H7 (cell line): ENCODE measurements at regions not wholly inside any gene's neighbourhood (a gene's known extent, or its start where the extent isn't known, plus 50 kb on each side); places are given as distances from the start of the nearest gene placed in this dataset.

Source experiments
- DNase-seq: peaks from one replicate; pipeline ENCODE4 v3.0.0; 2012
- H3K27me3 ChIP-seq: 2 replicates; pipeline ENCODE4 v1.6.0; 2011; ENCODE audit warnings: mild to moderate bottlenecking, low read length; ENCODE audit not compliant: control insufficient read depth, insufficient read depth
- H3K36me3 ChIP-seq: replicated peaks from 2 replicates; pipeline ENCODE4 v1.5.1; 2011; ENCODE audit warnings: low read length; ENCODE audit not compliant: control insufficient read depth, insufficient read depth
- H3K4me3 ChIP-seq: 2 replicates; pipeline ENCODE4 v1.5.1; 2011; ENCODE audit warnings: low read depth, mild to moderate bottlenecking, control low read depth, low read length, moderate library complexity; ENCODE audit not compliant: insufficient read depth

DNA sequence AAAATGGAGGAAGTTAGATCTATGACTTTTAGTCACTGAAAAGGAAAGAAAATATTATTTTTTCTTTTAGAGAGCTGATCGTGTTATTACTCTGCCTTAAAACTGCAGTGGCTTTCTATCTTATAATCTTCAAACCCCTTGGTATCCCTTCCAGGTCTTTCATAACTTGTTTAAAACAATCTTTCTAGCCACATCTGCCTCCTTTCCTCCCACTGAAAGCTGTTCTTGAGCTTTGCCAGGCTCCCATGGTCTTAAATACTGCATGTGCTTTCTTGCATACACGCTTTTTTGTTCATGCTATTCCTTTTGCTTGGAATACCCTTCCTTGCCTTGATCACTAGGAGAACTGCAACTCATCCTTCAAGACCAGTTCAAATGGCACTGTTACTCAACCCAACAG is 65.9 kb upstream of the GADD45A start:
- no peak for DNase-seq
- H3K4me3 ChIP-seq = no peak overlapping the region
- no peaks in the 10 kb centered on the region for H3K36me3 ChIP-seq
- no peaks in the 10 kb centered on the region for H3K27me3 ChIP-seq

DNA sequence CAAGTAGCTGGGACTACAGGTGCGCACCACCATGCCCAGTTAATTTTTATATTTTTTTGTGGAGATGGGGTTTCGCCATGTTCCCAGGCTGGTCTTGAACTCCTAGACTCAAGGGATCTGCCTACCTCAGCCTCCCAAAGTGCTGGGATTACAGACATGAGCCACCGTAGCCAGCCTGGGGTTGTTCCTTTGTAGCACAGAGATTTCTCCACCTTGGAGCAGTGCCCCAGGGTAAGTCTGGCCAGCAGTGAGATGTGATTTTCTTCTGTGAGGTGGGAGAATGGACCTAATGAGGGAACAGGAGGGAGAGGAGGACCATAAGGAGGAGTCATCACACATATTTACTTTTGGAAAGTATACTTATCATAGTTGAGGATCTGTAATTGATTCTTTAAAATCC is 61.1 kb upstream of the GADD45A start:
- no peak for DNase-seq
- H3K27me3 ChIP-seq = no peaks in the 10 kb centered on the region
- H3K4me3 ChIP-seq = no peak overlapping the region
- no peaks in the 10 kb centered on the region for H3K36me3 ChIP-seq

DNA sequence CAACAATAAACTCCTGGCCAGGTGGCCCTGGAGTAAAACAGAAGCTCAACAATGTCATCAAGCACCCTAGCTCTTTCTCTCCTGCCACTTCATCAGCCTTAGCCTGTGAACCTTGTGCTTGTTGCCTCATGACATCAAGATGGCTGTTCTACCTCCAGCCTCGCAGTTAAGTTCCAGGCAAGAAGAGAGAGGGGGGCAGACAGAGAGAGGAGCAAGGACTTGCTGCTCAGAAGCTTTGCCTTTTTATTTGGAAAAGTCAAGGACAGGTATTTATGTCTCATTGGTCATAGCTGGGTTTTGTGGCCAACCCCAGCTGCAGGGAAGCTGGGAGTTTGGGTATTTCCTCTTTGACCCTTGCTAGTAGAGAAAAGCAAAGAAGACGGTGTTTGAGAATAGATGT is 60.3 kb upstream of the GADD45A start:
- Histone ChIP-seq H3K27me3 (no peaks in the 10 kb centered on the region), H3K4me3 (no peak overlapping the region), H3K36me3 (no peaks in the 10 kb centered on the region)
- DNase-seq = no peak

DNA sequence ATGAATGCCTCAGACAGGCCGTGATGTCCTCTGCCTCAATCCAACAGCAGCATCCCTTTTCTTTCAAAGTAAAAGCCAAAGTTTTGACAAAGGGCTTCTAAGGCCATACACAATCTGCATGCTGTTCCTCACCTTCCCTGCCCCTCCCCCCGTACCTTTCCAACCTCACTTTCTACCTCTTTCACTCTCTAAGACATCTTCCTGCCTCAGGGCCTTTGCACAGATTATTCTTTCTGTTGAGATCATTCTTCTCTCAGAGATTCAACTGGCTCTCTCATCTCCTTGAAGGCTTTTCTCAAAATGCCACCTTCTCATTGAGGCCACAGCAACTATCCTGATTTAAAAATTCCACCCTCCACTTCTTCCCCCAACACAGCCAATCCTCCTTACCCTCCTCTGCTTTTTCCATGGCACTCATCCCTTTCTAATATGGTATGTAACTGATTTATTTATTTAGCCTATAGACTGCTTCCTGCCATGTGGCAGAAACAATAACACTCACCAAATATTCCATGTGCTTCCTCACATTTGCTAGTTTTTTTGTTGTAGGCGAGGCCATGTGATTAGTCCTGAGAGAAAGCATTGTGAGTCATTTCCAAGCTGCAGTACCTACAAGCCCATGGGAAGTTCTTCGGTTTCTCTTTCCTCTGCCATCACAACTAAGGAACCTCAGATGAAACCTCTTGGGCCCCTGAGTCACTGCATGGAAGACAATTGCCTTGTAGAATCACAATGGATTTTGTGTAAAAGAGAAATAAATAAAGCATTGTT is 58.7 kb upstream of the GADD45A start:
- no peak for DNase-seq
- Histone ChIP-seq H3K36me3 (no peaks in the 10 kb centered on the region), H3K27me3 (no peaks in the 10 kb centered on the region), H3K4me3 (no peak overlapping the region)

DNA sequence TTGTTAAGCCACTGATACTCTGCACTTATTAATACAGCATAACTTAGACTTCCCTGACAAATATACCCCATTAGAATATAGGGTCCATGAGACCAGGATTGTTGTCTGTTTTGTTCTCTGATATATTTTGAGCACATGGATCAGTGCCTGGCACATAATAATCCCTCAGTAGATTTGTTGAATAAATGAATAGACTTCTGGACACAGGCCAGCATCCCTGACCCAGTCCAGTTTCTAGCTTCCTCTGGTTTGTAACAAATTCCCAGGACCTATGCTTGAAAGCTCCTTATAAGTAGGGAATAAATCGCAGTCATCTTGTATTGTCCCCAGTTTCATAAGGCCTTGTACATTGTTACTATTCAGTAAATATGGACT is 58.2 kb upstream of the GADD45A start:
- Histone ChIP-seq H3K27me3 (no peaks in the 10 kb centered on the region), H3K36me3 (no peaks in the 10 kb centered on the region), H3K4me3 (no peak overlapping the region)
- no peak for DNase-seq

DNA sequence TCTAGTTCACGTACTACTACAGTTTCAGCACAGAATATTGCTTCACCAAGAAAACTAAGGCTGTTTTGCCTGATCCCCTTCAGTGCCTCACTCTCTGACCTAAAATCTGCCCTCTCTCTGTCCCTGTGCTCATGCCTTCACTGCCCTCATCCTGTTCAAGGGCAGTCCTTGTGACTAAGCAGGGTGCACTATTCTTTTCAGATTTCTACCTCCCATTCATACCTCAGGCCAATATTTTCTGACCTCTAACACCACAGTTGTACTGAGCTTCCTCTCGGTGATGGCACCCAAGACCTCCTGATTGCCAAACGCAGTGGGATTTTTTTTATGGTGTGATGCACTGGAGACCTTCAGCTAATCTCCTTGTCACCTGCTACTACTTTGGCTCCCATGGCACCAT is 57.7 kb upstream of the GADD45A start:
- no peak for DNase-seq
- Histone ChIP-seq H3K27me3 (no peaks in the 10 kb centered on the region), H3K4me3 (no peak overlapping the region), H3K36me3 (no peaks in the 10 kb centered on the region)

DNA sequence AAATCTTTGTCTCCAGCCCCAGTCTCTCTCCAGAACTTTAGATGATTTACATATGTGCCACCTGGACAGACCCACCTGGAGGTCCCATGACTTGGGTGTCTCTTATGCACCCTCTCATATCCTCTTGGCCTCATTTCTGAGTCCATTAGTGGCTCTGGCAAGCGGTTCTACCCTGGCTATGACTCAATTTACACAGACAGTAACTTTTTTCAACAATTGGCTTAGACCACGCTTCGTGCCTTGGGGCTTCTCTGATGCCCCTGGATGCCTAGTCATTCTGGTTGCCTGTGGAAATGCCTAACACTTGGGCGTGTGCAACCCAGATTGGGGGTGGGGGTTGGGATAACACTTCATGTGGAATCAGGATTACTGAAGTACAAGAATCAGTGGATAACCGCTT is 57.1 kb upstream of the GADD45A start:
- DNase-seq = no peak
- no peaks in the 10 kb centered on the region for H3K27me3 ChIP-seq
- H3K4me3 ChIP-seq = no peak overlapping the region

DNA sequence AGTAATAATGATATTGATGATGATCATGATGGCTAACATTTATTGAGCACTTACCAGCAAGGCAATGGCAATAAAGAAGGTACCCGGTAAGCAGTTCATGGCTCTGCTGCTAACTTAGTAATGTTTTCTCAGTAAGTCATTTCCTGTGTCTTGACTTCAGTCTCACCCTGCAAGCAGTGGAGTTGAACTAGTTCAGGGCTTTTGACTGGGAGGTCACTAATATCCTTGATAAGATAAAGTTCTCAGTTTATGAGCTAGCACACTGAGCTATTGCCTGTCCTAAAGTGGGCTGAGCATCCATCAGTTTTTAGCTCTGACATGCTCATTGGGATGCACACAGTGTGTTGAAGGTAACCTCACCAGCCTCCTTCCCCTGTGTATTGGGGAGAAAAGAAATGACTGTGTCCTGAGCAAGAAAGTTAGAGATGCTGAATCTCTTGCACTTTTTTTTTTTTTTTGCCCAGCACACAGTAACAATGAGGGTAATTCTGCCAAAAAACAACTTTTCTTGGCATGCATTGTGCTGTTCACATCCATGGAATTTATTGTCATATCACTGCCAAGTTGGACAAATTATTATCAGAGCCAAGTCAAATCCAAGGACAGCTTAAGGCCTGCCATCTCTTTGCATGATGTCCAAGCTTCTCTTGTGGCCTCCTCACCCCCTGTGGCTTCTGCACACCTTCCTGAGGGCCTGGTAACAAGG is 55.5 kb upstream of the GADD45A start:
- no peaks in the 10 kb centered on the region for H3K27me3 ChIP-seq
- no peak overlapping the region for H3K4me3 ChIP-seq
- no peaks in the 10 kb centered on the region for H3K36me3 ChIP-seq
- no peak for DNase-seq

More for the DNA sequence above, 57.1 kb upstream of the GADD45A start:
- H3K36me3 ChIP-seq = no peaks in the 10 kb centered on the region

DNA sequence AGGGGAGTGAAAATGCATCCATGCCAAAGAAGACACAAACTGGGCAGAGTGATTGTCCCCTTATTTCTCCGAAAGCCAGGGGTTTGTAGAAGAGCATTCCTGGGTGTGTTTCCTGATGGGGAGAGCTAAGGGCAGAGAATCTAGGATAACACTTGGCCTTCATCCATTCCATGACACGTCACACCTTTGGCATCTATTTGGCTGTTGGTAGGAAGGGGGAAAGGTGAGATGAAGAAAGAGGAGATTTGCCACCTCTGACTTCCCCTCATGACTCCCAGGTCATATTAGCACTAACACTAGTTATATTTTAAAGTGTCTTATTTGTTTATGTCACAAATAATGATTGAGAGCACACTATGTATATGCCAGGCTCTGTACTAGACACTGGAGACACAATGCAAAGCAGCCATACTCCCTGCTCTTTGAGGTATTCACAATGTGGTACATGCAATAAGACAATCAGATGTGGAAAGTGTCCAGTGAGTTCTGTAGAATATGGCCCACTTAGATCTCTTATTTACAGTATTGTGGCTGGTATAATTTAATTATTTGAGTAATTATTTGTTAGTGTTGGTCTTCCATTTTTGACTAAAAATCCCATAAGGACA is 54.5 kb upstream of the GADD45A start:
- no peaks in the 10 kb centered on the region for H3K36me3 ChIP-seq
- no peaks in the 10 kb centered on the region for H3K27me3 ChIP-seq
- no peak for DNase-seq
- no peak overlapping the region for H3K4me3 ChIP-seq

DNA sequence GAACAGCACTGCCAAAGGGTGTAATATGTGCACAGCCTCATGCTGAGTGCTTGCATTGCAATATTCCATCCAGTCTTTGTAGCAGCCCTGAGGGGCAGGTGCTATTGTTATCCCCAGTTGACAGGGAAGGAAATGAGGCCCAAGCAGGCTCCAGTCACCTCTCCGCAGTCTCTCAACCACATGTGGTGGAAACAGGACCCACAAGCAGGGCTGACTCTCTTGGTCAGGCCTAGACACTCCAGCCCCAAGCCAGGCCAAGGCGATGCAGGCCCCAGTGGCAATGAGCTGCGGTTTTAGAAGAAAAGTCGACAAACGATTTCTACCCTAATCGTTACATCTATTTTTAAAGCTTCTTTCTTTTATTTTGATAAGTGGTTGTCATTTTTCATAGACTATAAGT is 52.6 kb upstream of the GADD45A start:
- no peak for DNase-seq
- no peak overlapping the region for H3K4me3 ChIP-seq
- no peaks in the 10 kb centered on the region for H3K27me3 ChIP-seq
- no peaks in the 10 kb centered on the region for H3K36me3 ChIP-seq

DNA sequence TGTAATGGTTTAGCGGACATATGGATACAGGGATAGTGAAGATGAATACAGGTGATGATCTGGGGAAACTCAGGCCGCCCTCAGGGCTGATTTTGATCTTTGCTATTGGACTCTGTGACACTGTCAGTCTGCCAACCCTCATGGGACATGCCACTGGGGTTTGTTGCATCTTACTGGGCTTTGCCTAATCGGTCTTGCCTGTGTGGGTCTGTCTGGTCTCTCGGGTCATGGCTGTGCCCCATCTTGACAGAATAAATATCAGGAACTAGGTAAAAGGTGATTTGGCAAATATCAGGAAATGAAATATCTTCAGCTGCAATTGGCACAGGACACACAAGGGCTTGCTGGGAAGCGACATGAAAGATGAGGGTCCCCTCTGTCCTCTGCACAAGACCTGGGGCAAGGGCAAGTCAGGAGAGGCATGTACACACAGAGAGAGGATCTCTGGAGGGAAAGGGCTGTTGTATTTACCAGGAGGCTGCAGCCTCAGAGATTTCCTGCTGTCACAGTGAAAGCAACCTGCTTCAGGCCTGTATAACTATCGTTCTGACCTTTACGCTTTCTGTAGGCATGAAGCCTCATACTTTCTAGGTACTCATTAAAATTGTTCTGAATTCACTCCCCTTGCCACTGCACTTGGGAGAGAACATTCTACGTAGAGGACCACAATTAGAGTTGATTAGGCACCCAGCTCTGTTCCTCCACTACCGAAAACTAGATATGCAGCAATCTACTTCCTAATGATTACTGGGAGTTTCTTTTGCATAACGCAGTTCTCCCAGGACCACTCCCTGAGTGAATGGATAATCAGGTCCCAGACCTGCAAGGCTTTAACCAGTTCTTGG is 52.0 kb upstream of the GADD45A start:
- no peak for DNase-seq
- no peaks in the 10 kb centered on the region for H3K27me3 ChIP-seq
- H3K4me3 ChIP-seq = no peak overlapping the region
- no peaks in the 10 kb centered on the region for H3K36me3 ChIP-seq

DNA sequence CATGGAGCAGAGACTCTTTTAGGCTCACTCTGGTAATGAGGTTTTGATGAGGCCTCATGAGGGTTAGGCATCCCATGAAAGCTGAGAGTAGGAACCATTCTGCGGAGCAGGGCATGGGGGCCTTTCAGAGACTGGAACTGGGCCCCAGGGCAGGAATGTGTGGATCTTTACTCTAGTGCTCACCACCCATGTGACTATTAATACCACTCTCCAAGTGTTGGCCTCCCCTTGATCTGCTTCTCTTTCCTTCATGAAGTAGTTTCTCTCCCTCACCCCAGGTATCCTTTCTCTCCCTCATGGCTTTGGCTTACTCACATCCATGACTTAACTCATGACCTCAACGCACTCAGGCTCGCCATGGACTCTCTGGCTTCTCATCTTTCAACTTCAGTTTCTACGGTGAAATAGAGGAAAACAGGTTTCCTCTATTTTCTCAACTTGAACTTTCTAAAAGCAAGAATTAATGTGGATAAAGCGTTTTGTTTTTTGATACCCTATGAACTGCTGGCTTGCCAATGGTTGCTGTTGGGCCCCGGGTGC is 50.5 kb upstream of the GADD45A start:
- H3K27me3 ChIP-seq = no peaks in the 10 kb centered on the region
- no peak overlapping the region for H3K4me3 ChIP-seq
- H3K36me3 ChIP-seq = no peaks in the 10 kb centered on the region
- DNase-seq = no peak

DNA sequence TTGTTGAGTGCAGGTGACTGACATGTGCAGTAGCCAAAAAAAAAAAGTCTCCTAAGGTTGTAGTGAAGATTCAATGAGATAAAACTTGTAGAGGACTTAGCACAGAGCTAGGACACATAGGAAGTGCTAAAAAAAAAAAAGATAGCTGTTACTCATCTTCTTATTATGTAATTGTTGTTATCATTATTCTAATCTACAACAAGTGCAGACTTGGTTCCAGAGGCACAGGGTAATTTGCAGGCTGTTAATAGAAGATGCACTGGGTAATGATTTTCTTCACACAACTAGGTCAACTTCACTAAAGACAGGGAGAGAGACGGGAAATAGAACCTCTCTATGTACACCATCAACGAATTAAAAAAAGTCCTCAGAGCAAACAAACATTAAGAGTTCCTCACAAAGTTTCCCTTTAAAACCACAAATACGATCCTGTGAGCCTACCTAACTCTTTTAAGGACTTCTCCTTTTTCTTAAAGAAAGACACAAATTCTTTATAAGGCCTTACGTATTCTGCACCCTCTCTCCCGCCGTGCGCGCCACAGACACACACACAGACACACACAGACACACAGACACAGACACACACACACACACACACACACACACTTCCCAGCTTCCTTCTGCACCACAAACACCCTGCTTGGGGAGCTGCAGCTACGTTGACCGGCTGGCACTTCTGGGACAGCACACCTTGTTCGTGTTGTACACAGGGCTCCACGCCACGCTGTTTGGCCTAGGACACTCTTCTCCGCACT is 49.8 kb upstream of the GADD45A start:
- Histone ChIP-seq H3K27me3 (no peaks in the 10 kb centered on the region), H3K36me3 (no peaks in the 10 kb centered on the region), H3K4me3 (no peak overlapping the region)
- DNase-seq = no peak
